LNCAP (cell line): ENCODE measurements at regions not wholly inside any gene's neighbourhood (a gene's known extent, or its start where the extent isn't known, plus 50 kb on each side); places are given as distances from the start of the nearest gene placed in this dataset.

Experiments
- TF ChIP-seq, protein P1 (sequence below): fragments of 450-650 bp; IDR thresholded peaks from 2 replicates; pipeline ENCODE4 v1.5.1; 2017; ENCODE audit warnings: mild to moderate bottlenecking

DNA sequence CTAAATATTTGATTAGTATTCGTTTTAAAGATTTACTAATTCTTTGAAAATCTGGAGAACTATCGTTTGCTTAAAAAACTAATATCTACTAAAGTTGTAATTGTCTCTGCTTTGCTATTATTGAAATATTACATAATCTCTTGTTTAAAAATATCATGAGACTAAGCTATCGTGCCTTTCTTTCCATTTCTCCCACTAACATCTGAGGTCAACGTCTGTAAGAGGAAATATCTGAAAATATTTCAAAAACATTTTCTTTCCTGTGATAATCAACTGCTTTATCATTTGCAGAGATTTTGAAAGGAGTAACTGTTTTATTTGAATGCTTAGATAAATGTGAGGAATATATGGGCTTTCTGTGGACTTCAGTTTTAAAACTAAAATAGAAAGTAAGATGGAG, 694.1 kb downstream of the USP25 start:
- TF ChIP-seq, protein P1, sequence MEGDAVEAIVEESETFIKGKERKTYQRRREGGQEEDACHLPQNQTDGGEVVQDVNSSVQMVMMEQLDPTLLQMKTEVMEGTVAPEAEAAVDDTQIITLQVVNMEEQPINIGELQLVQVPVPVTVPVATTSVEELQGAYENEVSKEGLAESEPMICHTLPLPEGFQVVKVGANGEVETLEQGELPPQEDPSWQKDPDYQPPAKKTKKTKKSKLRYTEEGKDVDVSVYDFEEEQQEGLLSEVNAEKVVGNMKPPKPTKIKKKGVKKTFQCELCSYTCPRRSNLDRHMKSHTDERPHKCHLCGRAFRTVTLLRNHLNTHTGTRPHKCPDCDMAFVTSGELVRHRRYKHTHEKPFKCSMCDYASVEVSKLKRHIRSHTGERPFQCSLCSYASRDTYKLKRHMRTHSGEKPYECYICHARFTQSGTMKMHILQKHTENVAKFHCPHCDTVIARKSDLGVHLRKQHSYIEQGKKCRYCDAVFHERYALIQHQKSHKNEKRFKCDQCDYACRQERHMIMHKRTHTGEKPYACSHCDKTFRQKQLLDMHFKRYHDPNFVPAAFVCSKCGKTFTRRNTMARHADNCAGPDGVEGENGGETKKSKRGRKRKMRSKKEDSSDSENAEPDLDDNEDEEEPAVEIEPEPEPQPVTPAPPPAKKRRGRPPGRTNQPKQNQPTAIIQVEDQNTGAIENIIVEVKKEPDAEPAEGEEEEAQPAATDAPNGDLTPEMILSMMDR: no peak

- TF ChIP-seq, protein P1: no peak
Measured at GRCh38 chr21:16424331-16424751, 694.6 kb downstream of the USP25 start.

DNA sequence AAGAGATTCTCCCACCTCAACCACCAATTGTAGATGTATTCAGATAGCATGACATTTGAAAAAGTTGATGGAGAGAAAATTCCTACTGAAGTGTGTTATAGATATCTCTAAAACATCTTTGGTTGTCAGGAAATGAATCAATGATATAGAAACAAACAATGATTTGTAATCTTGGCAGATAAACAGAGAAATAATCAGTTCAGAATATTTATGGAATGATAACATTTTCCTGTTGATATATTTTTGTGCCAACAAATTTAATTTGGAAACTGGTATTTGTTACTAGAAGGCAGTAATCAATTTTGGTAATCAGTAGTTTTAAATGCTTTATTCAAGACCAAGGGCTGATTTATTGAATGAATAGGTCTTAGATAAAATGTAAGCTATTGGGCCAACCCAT, 695.6 kb downstream of the USP25 start:
- TF ChIP-seq, protein P1: no peak

GRCh38 chr21:16426936-16427335, 697.2 kb downstream of the USP25 start:
- TF ChIP-seq, protein P1: no peak

GRCh38 chr21:16427587-16428087, 697.9 kb downstream of the USP25 start:
- TF ChIP-seq, protein P1: no peak

DNA sequence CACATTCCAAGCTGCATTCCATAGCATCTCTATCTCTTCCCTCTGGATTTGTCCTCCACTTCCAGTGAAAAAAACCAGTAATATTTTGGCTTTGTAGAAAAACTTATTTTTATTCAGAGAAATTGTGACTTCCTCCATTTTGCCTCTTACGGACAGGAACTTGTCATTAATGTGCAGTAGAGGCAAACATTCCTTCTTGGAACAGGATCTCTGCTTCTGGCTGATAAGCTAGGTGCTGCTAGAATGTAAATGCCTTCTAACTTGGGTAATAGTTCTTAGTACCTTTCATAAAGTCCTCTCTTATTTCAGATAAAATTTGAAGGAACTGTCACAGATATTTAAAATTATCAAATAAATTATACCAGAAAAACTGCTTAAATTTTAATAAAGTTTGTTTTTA, 707.8 kb downstream of the USP25 start:
- TF ChIP-seq, protein P1: no peak

DNA sequence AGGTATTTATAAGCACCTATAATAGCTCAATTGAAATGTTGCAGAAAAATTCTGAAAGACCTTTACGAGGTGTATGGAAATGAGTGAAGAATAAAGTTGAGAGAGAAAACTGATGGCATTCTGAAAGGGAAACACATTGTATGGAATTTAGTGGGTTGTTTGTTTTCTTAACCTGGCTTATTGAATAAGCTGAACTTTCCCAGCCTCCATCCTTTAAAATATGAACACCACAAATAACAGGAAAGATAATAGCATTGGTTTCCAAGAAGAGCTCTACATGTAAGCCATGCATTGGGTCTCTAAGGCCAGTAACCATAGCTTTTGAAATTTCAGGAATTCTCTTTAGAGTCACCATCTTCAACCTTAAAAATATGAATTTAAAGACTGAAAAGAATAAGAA, 709.0 kb downstream of the USP25 start:
- TF ChIP-seq, protein P1: no peak

DNA sequence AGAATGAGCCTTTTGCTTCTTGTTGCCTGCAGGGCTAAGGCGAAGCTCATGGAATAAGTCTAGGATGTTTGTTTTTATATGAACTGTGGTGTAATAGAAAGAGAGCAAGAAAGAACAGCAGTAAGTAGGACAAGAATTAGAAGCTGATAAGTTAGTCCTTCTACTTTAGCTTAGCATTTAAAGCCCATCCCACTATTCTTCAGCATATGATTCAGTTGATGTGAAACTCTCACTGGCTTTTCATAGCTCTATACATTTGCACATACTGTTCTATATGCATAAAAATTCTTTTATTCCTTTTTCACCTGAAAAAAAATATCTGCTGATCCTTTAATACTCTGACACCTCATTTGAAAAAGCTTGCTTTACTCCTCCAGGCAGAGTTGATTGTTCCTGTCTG, 712.0 kb downstream of the USP25 start:
- TF ChIP-seq, protein P1: no peak
